Inflammatory macrophage (primary cell): ENCODE measurements at regions not wholly inside any gene's neighbourhood (a gene's known extent, or its start where the extent isn't known, plus 50 kb on each side); places are given as distances from the start of the nearest gene placed in this dataset.
A peak's percentile ranks its signal among the peaks of the same experiment; 100 is the strongest.

Source experiments
- DNase-seq, 2 donors: peaks; one replicate each; pipeline ENCODE4 v3.0.0-alpha.2; 2020 to 2022

DNA sequence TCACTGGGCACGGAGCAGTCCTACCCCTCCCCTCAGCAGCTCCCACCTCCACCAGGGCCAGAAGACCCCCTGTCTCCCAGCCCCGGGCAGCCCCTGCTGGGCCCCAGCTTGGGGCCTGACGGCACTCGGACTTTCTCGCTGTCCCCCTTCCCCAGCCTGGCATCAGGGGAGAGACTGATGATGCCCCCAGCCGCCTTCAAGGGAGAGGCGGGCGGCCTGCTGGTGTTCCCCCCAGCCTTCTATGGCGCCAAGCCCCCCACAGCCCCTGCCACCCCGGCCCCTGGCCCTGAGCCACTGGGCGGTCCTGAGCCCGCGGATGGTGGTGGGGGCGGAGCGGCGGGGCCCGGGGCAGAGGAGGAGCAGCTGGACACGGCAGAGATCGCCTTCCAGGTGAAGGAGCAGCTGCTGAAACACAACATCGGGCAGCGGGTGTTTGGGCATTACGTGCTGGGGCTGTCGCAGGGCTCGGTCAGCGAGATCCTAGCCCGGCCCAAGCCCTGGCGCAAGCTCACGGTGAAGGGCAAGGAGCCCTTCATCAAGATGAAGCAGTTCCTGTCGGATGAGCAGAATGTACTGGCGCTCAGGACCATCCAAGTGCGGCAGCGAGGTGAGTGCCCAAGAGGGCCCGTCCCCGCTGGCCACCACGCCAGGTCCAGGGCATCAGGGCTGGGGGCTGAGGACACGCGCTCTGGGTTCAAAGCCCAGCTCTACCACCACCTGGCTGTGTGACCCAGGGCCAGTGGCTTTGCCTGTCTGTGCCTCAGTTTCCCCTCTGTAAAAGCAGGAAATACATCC is 58.6 kb downstream of the PHETA1 start:
- no peak for DNase-seq

- no peak for DNase-seq
Measured at GRCh38 chr12:111309584-111309983, 59.3 kb downstream of the PHETA1 start.

- DNase-seq, result no peak
Measured at GRCh38 chr12:111308473-111308872, 60.4 kb downstream of the PHETA1 start.

- DNase-seq, result peak; percentile 55 to 64
Measured at GRCh38 chr12:111304642-111305071, 64.2 kb downstream of the PHETA1 start.

DNA sequence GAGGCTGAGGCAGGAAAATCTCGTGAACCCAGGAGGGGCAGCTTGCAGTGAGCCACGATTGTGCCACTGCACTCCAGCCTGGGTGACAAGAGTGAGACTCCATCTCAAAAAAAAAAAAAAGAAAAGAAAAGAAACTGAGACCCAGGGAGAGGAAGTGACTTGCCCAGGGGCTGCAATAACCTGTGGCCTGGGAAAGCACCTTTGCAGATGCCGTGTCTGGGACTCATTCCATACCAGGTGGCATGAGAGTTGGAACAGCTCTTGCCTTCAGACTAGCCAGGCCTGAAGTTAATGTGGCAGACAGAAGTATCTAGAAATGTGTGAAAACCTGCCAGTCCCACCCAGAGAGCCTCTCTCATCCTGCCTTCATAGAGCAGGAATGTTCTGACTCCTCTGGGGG is 65.4 kb downstream of the PHETA1 start:
- no peak for DNase-seq

DNA sequence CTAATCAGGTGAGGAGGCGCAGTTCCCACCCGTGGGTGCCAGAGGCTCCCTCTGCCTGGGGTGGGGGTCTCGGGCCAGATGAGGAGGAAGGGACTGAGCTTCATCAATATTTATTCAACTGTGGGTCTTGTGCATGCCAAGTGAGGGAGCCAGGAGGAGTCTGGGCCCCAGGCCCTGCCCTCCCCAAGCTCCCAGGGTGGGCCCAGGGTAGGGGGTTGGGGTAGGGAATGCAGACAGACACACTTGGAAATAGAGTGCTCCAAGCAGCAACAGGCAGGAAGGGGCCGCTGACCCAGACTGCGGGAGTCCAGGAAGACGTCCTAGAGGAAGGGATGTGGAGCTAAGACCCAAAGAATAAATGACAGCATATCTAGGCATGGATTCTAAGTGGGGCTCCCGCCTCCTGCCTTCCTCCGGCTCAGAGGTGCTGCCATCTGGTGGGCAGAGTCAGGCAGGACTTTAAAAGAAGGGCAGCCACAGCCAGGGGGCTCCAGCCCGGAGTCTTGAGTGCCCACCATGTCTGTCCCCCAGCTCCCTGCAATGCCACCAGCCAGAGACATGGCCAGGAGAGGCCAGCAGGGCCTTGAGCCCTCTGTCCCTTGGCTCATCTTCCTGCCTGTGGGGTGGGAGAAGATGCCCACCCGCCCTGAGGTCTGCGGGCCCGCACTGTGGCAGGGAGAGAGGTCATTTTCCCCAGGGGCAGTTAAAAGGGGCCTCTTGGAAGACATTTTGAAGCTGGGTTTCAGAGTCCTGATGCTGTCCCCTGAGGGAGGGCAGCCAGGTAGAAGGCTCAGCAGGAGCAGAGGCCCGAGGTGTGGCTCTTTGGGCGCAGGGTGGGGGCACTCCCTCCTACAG is 70.1 kb downstream of the PHETA1 start:
- peak; percentile 59 to 70 for DNase-seq

DNA sequence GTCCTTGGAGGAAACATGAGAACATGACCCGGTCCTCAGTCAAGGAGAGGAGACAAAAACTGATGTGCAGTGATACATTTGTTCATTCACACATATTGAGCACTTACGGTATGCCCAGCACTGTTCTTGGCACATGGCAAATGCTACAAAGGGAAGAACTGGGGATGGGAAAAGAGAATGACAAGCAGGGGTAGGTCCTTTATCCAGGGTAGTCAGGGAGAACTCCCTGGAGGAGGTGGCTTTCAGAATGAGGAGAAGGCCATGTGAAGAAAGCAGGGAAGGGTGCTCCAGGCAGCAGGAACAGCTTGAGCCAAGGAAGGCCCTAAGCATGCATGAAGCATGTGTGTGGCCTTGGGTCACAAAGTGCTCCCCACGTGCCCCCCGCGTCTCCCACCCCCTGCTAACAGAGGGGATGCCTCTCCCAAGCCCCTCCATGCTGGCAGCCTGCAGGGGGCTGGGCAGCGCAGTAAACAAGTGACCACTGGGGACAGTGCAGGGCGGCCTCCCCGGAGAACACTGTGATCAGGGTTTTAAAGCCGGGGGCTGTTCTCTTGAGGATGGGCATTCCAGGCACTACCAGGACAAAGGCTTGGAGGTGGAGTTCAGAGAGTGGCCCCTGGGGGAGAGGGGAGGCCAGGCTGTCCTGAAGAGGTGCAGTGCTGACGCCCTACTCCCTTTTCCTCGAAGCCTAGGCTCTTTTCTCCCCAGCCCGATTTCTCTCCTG is 71.0 kb downstream of the PHETA1 start:
- DNase-seq, result no peak

DNA sequence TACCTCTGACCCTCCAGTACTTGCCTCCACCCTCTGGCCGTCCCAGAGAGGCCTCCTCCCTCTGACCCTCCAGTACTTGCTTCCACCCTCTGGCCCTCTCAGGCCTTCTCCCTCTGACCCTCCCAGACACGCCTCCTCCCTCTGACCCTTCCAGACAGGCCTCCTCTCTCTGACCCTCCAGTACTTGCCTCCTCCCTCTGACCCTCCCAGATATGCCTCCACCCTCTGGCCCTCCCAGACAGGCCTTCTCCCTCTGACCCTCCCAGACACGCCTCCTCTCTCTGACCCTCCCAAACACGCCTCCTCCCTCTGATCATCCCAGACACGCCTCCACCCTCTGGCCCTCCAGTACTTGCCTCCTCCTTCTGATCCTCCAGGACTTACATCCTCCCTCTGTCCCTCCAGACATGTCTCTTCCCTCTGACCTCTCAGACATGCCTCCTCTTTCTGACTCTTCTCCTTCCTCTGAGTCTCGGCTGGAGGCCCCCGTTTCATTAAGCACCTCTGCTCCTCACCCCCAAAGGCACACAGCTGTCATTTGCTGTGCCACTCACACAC is 71.9 kb downstream of the PHETA1 start:
- DNase-seq, result no peak

- no peak for DNase-seq
Measured at GRCh38 chr12:111295176-111295575, 73.7 kb downstream of the PHETA1 start.

- DNase-seq, result no peak
Measured at GRCh38 chr12:111293266-111294009, 75.5 kb downstream of the PHETA1 start.

GRCh38 chr12:111291357-111291756 is 77.5 kb downstream of the PHETA1 start:
- DNase-seq, result no peak

GRCh38 chr12:111288771-111289170 is 80.1 kb downstream of the PHETA1 start:
- no peak for DNase-seq

DNA sequence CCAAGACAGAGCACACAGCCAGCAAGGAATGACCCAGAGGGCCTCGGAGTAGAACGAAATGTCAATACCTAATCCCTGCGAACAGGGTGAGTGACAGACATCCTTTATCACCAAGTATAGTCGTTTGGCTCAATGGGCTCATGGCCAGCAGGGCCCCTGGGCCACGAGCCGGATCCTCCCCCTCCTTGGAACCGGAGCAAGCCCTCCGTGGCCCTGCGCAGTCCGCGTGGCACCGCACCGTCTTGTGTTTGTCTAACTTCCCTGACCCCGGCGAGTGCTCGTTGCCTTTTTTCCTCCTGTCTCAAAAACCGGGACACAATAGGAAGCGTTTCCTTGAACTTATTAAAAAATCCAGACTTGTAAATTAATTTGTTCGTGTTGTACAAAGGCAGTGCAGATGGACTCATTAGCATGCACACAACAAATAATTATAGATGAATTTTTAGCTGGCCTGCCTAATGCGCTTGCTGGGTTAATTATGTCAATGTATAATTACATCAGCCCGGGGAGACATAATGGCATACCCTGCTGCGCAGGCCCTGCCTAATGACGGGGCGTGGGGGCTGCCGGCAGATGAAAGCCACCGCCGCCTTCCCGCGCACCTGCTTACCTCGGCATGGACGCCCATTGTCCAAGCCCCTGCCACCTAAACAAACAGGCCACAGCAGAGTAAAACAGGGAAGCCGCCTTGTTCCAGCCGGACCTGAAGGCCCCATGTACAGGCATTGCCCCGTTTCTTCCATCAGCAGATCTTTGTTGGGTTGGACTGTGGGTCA is 81.6 kb downstream of the PHETA1 start:
- no peak for DNase-seq

DNA sequence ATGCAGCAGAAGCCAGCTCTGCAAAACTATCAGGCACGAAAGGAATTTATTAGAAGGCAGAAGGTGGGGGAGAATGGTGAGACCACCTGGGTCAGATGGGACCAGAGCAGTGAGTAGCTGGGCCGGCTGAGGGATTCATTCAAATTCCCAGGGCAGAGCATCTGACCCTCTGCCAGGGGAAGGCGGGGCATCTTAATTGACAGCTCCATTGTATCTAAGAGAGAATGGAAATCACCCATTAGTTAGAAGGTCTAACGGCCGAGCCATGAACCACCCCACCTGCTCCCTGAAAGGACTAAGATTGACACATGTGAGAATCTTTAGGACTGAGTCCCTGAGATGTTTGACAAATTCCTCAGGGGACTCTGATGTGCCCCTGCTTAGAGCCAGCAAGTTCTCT is 83.7 kb downstream of the PHETA1 start:
- no peak for DNase-seq

DNA sequence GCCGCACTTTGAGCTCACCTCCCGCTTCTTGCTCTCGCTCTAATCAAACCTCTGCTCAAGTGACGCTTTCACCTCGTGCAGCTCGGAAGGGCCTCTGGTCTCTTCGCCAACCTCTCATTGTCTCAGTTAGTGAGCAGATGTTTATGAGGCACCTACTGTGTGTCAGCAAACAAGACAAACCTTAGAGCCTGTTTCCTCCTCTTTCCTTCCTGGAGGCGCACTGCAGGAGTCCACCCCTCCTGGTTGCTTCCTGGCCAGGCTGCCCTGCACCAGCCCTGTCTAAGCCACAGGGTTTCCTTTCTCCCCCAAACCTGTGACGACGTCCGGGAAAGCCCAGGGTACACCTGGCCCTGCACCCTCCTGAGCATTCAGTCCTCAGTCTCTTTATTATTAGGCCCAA is 84.2 kb downstream of the PHETA1 start:
- DNase-seq, result no peak

DNA sequence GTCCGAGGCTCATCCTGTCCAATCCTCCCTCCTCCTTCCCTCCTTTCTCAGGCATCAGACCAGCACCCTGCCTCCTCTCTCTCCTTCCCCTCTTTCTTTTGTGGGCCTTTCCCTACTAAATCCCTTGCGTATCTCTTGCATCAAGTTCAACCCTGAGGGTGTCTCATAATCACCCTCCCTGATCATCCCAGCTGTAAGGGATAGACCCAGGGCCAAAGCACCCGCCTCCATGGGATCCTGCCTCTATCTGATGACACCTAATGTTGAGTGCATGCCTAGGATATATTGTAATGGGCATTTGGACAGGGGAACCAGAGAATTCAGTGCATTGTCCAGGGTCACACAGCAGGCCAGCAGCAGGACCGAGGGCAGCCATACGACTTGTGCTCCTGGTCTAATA is 84.9 kb downstream of the PHETA1 start:
- peak in 1 of 2 donors; percentile 39 for DNase-seq

DNA sequence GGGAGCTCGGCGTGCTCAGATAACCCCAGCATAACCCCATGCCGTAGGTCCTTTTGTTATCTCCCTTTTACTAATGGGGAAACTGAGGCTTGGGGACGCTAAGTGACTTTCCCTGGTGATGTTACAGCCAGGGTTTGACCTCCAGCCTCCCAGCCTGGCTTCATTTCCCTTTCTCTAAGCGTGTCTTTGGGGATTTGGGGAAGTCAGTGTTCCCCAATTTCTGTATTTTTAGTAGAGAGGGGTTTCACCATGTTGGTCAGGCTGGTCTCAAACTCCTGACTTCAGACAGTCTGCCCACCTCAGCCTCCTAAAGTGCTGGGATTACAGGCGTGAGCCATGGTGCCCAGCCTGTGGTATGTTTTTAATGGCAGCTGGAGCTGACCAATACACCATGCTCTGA is 85.4 kb downstream of the PHETA1 start:
- DNase-seq, result peak; percentile 54 to 76

- no peak for DNase-seq
Measured at GRCh38 chr12:111277570-111277969, 91.3 kb downstream of the PHETA1 start.

DNA sequence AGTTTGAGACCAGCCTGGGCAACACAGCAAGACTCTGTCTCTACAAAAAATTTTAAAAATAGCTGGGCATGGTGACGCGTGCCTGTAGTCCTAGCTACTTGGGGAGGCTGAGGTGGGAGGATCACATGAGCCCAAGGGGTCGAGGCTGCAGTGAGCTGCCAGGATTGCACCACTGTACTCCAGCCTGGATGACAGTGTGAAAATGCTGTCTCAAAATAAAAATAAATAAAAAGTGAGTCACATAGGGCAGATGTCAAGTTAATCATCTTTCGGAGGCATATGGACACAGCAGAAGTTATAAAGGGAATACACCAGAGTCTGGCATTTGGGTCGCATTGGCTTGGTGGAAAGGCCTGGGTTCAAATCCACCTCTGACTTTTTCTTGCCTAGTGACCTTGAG is 92.7 kb downstream of the PHETA1 start:
- DNase-seq, result peak; percentile 48 to 74

DNA sequence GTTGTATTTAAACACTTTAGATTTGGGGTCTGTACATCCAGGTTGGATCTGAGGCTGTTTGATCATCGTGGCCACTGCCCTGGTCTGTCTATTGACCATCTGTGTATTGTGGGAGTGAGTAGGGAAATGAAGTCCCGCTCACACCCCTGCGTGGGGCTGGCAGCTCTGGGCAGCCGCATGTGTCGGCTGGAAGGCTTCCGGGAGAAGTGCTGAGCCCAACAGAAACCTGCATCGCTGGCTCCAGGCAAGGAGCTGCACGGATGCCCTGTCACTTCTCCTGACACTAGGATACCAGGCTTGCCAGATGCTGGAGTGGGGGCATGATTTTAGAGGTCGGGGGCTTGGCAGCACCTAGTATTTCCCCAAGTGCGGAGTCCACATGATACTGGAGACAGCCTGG is 93.6 kb downstream of the PHETA1 start:
- DNase-seq, result no peak

GRCh38 chr12:111274777-111275176 is 94.1 kb downstream of the PHETA1 start:
- peak in 1 of 2 donors; percentile 14 for DNase-seq
